HG03521 (cell line): ENCODE measurements at regions not wholly inside any gene's neighbourhood (a gene's known extent, or its start where the extent isn't known, plus 50 kb on each side); places are given as distances from the start of the nearest gene placed in this dataset.
"Not testable (repeated sequence)": the region's sequence is repeated elsewhere in the genome, so short reads cannot be mapped to it uniquely, and the experiment has no call there.

Experiments
- ATAC-seq: cut with Tn5 transposase; IDR thresholded peaks from one replicate; pipeline ENCODE4 v1.9.1; 2021; ENCODE audit warnings: mild to moderate bottlenecking, moderate library complexity; ENCODE audit not compliant: unreplicated experiment

- no peak for ATAC-seq
These were observed 181.7 kb upstream of the GPR101 start for GRCh38 chrX:137215467-137215866.

GRCh38 chrX:137212078-137212632, 178.4 kb upstream of the GPR101 start:
- no peak for ATAC-seq

GRCh38 chrX:137198040-137198439, 164.2 kb upstream of the GPR101 start:
- no peak for ATAC-seq

GRCh38 chrX:137195991-137196390, 162.2 kb upstream of the GPR101 start:
- ATAC-seq, result no peak

- no peak for ATAC-seq
These were observed 161.5 kb upstream of the GPR101 start for GRCh38 chrX:137195296-137195695.

- no peak for ATAC-seq
These were observed 160.4 kb upstream of the GPR101 start for GRCh38 chrX:137194164-137194563.

GRCh38 chrX:137187540-137187939, 153.7 kb upstream of the GPR101 start:
- ATAC-seq, result no peak

- no peak for ATAC-seq
These were observed 144.6 kb upstream of the GPR101 start for GRCh38 chrX:137178392-137178791.

- ATAC-seq, result no peak
These were observed 138.6 kb upstream of the GPR101 start for GRCh38 chrX:137172317-137172948.

- no peak for ATAC-seq
These were observed 137.8 kb upstream of the GPR101 start for GRCh38 chrX:137171626-137172025.

GRCh38 chrX:137166591-137166990, 132.8 kb upstream of the GPR101 start:
- no peak for ATAC-seq

GRCh38 chrX:137164329-137164728, 130.5 kb upstream of the GPR101 start:
- no peak for ATAC-seq

GRCh38 chrX:137151403-137151802, 117.6 kb upstream of the GPR101 start:
- ATAC-seq, result no peak

- ATAC-seq, result no peak
These were observed 110.1 kb upstream of the GPR101 start for GRCh38 chrX:137143864-137144263.

GRCh38 chrX:137122651-137123050, 88.9 kb upstream of the GPR101 start:
- not testable (repeated sequence) for ATAC-seq

- no peak for ATAC-seq
These were observed 85.3 kb upstream of the GPR101 start for GRCh38 chrX:137119049-137119448.

- ATAC-seq, result no peak
These were observed 84.7 kb upstream of the GPR101 start for GRCh38 chrX:137118536-137118935.

- ATAC-seq, result no peak
These were observed 84.3 kb upstream of the GPR101 start for GRCh38 chrX:137118136-137118535.

- ATAC-seq, result not testable (repeated sequence)
These were observed 74.1 kb upstream of the GPR101 start for GRCh38 chrX:137107877-137108276.

- no peak for ATAC-seq
These were observed 67.6 kb upstream of the GPR101 start for GRCh38 chrX:137101273-137101990.
